SK-N-SH treated with all-trans-retinoic acid at 6 μM for 48 hours (cell line): ENCODE measurements at regions not wholly inside any gene's neighbourhood (a gene's known extent, or its start where the extent isn't known, plus 50 kb on each side); places are given as distances from the start of the nearest gene placed in this dataset.

ENCODE experiments used
- CREB5 ChIP-seq: fragments of 250-450 bp; sonication (Bioruptor Pico); IDR thresholded peaks from 2 replicates; pipeline ENCODE4 v1.5.1; 2020; ENCODE audit warnings: low read depth, mild to moderate bottlenecking, moderate library complexity
- ESRRG ChIP-seq: fragments of 250-450 bp; sonication (Bioruptor Pico); IDR thresholded peaks from 2 replicates; pipeline ENCODE4 v1.6.1; 2021; ENCODE audit warnings: mild to moderate bottlenecking
- RARB ChIP-seq: fragments of 250-450 bp; sonication (Bioruptor Pico); IDR thresholded peaks from 2 replicates; pipeline ENCODE4 v1.8.0; 2021; ENCODE audit warnings: mild to moderate bottlenecking, moderate library complexity
- SNAI2 ChIP-seq: fragments of 250-450 bp; sonication (Bioruptor Pico); IDR thresholded peaks from 2 replicates; pipeline ENCODE4 v1.5.0; 2020; ENCODE audit warnings: mild to moderate bottlenecking, moderate library complexity
- TCF4 ChIP-seq: fragments of 250-450 bp; sonication (Bioruptor Pico); IDR thresholded peaks from 2 replicates; pipeline ENCODE4 v1.8.0; 2021; ENCODE audit warnings: mild to moderate bottlenecking, moderate library complexity, borderline replicate concordance

DNA sequence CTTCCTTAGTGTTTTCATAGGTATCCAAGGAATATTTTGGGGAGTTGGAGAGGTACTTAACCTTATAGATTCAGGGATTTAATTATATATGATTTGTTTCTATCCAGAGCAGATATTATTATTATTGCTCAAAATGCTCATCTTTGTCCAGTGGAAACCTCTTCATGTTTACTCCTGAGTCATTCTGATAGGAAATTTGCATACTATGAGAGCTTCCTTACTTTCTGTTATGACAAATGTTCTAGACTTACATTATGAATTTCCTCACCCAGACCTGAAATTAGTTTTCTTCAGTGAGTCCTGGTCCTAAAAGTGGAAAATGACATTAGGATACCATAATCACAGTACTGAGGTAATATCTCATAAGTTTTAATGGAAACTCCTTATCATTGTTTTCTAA, 57.5 kb upstream of the PLPPR5 start:
- no peak for TF ChIP-seq SNAI2 (CRISPR knock-in tag)
- TF ChIP-seq CREB5 (CRISPR knock-in tag), result no peak
- no peak for TF ChIP-seq RARB (CRISPR knock-in tag)
- TF ChIP-seq TCF4, result no peak
- no peak for TF ChIP-seq ESRRG
